AG10803 (cell line): ENCODE measurements at regions not wholly inside any gene's neighbourhood (a gene's known extent, or its start where the extent isn't known, plus 50 kb on each side); places are given as distances from the start of the nearest gene placed in this dataset.
"Not testable (repeated sequence)": the region's sequence is repeated elsewhere in the genome, so short reads cannot be mapped to it uniquely, and the experiment has no call there.

ENCODE experiments used
- DNase-seq: peaks from one replicate; pipeline ENCODE4 v3.0.0; 2010; ENCODE audit warnings: low read depth
- H3K4me3 ChIP-seq: 2 replicates; pipeline ENCODE4 v1.5.1; 2011; ENCODE audit warnings: mild to moderate bottlenecking, low read length, control low read depth
- CTCF ChIP-seq: conservative IDR thresholded peaks from 2 replicates; pipeline ENCODE4 v1.5.1; 2011; ENCODE audit warnings: mild to moderate bottlenecking, low read length, control low read depth, inconsistent platforms

- no peak for DNase-seq
- no peak for TF ChIP-seq CTCF
- H3K4me3 ChIP-seq: no peak overlapping the region
These were observed 140.0 kb upstream of the MB21D2 start for GRCh38 chr3:193057616-193058015.

GRCh38 chr3:193060748-193061546, 143.3 kb upstream of the MB21D2 start:
- no peak for DNase-seq
- no peak overlapping the region for H3K4me3 ChIP-seq
- no peak for TF ChIP-seq CTCF

- TF ChIP-seq CTCF: no peak
- DNase-seq: no peak
These were observed 150.7 kb upstream of the MB21D2 start for GRCh38 chr3:193068365-193068764.

GRCh38 chr3:193069732-193070131, 152.1 kb upstream of the MB21D2 start:
- not testable (repeated sequence) for DNase-seq, H3K4me3 ChIP-seq

More at GRCh38 chr3:193068365-193068764, 150.7 kb upstream of the MB21D2 start:
- H3K4me3 ChIP-seq: no peak overlapping the region

GRCh38 chr3:193078996-193079753, 161.5 kb upstream of the MB21D2 start:
- no peak for TF ChIP-seq CTCF
- H3K4me3 ChIP-seq: no peak overlapping the region
- no peak for DNase-seq

- no peak for DNase-seq
- no peak overlapping the region for H3K4me3 ChIP-seq
- TF ChIP-seq CTCF: no peak
These were observed 160.1 kb upstream of the PLAAT1 start for GRCh38 chr3:193080821-193081365.

GRCh38 chr3:193085655-193086054, 155.4 kb upstream of the PLAAT1 start:
- no peak overlapping the region for H3K4me3 ChIP-seq
- no peak for TF ChIP-seq CTCF
- DNase-seq: no peak
